ENCODE measurements at regions not wholly inside any gene's neighbourhood (a gene's known extent, or its start where the extent isn't known, plus 50 kb on each side); places are given as distances from the start of the nearest gene placed in this dataset.
"Not testable (repeated sequence)": the region's sequence is repeated elsewhere in the genome, so short reads cannot be mapped to it uniquely, and the experiment has no call there.

DNA sequence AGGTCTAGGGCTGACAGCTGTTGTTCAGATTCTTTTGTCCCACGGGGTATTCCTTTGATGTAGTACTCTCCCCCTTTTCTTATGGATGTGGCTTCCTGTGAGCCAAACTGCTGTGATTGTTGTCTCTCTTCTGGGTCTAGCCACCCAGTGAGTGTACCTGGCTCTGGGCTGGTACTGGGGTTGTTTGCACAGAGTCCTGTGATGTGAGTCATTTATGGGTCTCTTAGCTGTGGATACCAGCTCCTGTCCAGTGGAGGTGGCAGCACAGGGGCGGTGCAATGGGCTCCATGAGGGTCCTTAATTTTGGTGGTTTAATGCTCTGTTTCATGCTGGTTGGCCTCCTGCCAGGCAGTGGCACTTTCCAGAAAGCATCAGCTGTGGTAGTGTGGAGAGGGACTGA, 161.3 kb downstream of the CAVIN4 start:
- H3F3A ChIP-seq (ENCODE audit: insufficient read depth), result no peaks in the 10 kb centered on the region
- no peak overlapping the region for H3K4me3 ChIP-seq (ENCODE audit: insufficient read depth, low read length, poor library complexity, severe bottlenecking)
- H3K79me2 ChIP-seq (ENCODE audit: insufficient read depth, low read length), result no peaks in the 10 kb centered on the region
- no peaks in the 10 kb centered on the region for H3K36me3 ChIP-seq (ENCODE audit: low read length)
- H3K9me2 ChIP-seq (replicated peaks; ENCODE audit: insufficient read depth, low read length), result no peaks in the 10 kb centered on the region
- TF ChIP-seq EZH2phosphoT487 (conservative IDR thresholded peaks at IDR 0.05; ENCODE audit: low read length), result no peak
- TF ChIP-seq, protein P1, sequence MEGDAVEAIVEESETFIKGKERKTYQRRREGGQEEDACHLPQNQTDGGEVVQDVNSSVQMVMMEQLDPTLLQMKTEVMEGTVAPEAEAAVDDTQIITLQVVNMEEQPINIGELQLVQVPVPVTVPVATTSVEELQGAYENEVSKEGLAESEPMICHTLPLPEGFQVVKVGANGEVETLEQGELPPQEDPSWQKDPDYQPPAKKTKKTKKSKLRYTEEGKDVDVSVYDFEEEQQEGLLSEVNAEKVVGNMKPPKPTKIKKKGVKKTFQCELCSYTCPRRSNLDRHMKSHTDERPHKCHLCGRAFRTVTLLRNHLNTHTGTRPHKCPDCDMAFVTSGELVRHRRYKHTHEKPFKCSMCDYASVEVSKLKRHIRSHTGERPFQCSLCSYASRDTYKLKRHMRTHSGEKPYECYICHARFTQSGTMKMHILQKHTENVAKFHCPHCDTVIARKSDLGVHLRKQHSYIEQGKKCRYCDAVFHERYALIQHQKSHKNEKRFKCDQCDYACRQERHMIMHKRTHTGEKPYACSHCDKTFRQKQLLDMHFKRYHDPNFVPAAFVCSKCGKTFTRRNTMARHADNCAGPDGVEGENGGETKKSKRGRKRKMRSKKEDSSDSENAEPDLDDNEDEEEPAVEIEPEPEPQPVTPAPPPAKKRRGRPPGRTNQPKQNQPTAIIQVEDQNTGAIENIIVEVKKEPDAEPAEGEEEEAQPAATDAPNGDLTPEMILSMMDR (IDR thresholded peaks at IDR 0.05; ENCODE audit: insufficient read depth, low read length, poor library complexity, severe bottlenecking), result no peak
- no peak overlapping the region for H3K4me2 ChIP-seq (ENCODE audit: low read depth, low read length, poor library complexity, severe bottlenecking)
- H4K20me1 ChIP-seq (ENCODE audit: low read depth, low read length), result no peaks in the 10 kb centered on the region
- no peak overlapping the region for H3K9ac ChIP-seq (ENCODE audit: low read length)
- no peak overlapping the region for H2AFZ ChIP-seq (ENCODE audit: low read depth, low read length, severe bottlenecking)
- no peaks in the 10 kb centered on the region for H3K27me3 ChIP-seq (ENCODE audit: low read length)
- H3K27ac ChIP-seq (ENCODE audit: low read depth, low read length), result no peak overlapping the region
- no peaks in the 10 kb centered on the region for H3K9me3 ChIP-seq (ENCODE audit: insufficient read depth, low read length)

DNA sequence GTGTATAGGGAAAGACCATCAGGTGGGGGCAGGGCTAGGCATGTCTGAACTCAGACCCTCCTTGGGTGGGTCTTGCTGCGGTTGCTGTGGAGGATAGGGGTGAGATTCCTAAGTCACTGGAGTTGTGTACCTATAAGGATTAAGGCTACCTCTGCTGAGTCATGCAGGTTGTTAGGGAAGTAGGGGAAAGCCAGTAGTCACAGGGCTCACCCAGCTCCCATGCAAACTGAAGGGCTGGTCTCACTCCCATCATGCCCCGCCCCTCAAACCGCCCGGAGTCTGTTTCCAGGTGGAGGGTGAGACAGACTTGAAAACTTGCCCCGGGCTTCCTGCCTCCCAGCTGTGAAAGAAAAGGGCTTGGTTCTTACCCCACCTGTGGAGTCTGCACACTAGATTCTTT, 161.8 kb downstream of the CAVIN4 start:
- H3K9me3 ChIP-seq (ENCODE audit: insufficient read depth, low read length), result no peaks in the 10 kb centered on the region
- no peaks in the 10 kb centered on the region for H3K27me3 ChIP-seq (ENCODE audit: low read length)
- TF ChIP-seq, protein P1 (IDR thresholded peaks at IDR 0.05; ENCODE audit: insufficient read depth, low read length, poor library complexity, severe bottlenecking), result no peak
- no peak for TF ChIP-seq EZH2phosphoT487 (conservative IDR thresholded peaks at IDR 0.05; ENCODE audit: low read length)
- no peak overlapping the region for H2AFZ ChIP-seq (ENCODE audit: low read depth, low read length, severe bottlenecking)
- H3K27ac ChIP-seq (ENCODE audit: low read depth, low read length), result no peak overlapping the region
- H3K9ac ChIP-seq (ENCODE audit: low read length), result no peak overlapping the region
- H3K36me3 ChIP-seq (ENCODE audit: low read length), result no peaks in the 10 kb centered on the region
- no peaks in the 10 kb centered on the region for H3K9me2 ChIP-seq (replicated peaks; ENCODE audit: insufficient read depth, low read length)
- no peaks in the 10 kb centered on the region for H3K79me2 ChIP-seq (ENCODE audit: insufficient read depth, low read length)
- H4K20me1 ChIP-seq (ENCODE audit: low read depth, low read length), result no peaks in the 10 kb centered on the region
- no peak overlapping the region for H3K4me2 ChIP-seq (ENCODE audit: low read depth, low read length, poor library complexity, severe bottlenecking)
- no peak overlapping the region for H3K4me3 ChIP-seq (ENCODE audit: insufficient read depth, low read length, poor library complexity, severe bottlenecking)
- no peaks in the 10 kb centered on the region for H3F3A ChIP-seq (ENCODE audit: insufficient read depth)

DNA sequence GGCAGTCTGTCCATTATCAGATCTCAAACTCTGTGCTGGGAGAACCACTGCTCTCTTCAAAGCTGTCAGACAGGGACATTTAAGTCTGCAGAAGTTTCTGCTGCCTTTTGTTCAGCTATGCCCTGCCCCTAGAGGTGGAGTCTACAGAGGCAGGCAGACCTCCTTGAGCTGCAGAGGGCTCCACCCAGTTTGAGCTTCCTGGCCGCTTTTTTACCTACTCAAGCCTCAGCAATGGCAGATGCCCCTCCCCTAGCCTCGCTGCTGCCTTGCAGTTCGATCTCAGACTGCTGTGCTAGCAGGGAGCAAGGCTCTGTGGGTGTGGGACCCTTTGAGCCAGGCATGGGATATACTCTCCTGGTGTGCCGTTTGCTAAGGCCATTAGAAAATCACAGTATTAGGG, 171.1 kb downstream of the CAVIN4 start:
- H3K36me3 ChIP-seq (ENCODE audit: low read length); H3K27me3 ChIP-seq (ENCODE audit: low read length); H3K4me3 ChIP-seq (ENCODE audit: insufficient read depth, low read length, poor library complexity, severe bottlenecking); H4K20me1 ChIP-seq (ENCODE audit: low read depth, low read length); H2AFZ ChIP-seq (ENCODE audit: low read depth, low read length, severe bottlenecking); H3F3A ChIP-seq (ENCODE audit: insufficient read depth); H3K9me2 ChIP-seq (replicated peaks; ENCODE audit: insufficient read depth, low read length); H3K9ac ChIP-seq (ENCODE audit: low read length); H3K79me2 ChIP-seq (ENCODE audit: insufficient read depth, low read length); H3K9me3 ChIP-seq (ENCODE audit: insufficient read depth, low read length); H3K27ac ChIP-seq (ENCODE audit: low read depth, low read length); H3K4me2 ChIP-seq (ENCODE audit: low read depth, low read length, poor library complexity, severe bottlenecking): not testable (repeated sequence)

DNA sequence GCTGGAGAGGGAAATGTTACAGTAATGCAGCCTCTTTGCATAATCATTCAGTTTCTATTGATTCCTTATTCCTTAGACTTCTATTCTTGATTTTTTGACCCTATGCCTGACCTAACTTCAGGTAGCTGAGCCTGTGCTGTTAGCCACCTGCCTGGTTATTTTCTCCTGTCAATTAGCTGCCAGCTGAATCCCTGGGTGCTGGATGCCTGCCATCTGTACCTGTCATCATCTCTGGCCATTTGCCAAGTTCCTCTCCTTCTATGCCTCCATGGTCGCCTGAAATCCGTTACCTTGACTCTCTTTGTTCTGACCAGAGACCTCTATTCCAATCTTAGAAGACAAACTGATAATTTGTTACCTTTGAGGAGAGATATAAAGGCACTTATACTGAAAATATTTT, 178.3 kb downstream of the CAVIN4 start:
- H3K9me2 ChIP-seq (replicated peaks; ENCODE audit: insufficient read depth, low read length), result no peaks in the 10 kb centered on the region
- H4K20me1 ChIP-seq (ENCODE audit: low read depth, low read length), result no peaks in the 10 kb centered on the region
- H2AFZ ChIP-seq (ENCODE audit: low read depth, low read length, severe bottlenecking), result no peak overlapping the region
- no peaks in the 10 kb centered on the region for H3K27me3 ChIP-seq (ENCODE audit: low read length)
- H3K36me3 ChIP-seq (ENCODE audit: low read length), result no peaks in the 10 kb centered on the region
- no peaks in the 10 kb centered on the region for H3F3A ChIP-seq (ENCODE audit: insufficient read depth)
- no peak overlapping the region for H3K9ac ChIP-seq (ENCODE audit: low read length)
- TF ChIP-seq EZH2phosphoT487 (conservative IDR thresholded peaks at IDR 0.05; ENCODE audit: low read length), result no peak
- TF ChIP-seq, protein P1 (IDR thresholded peaks at IDR 0.05; ENCODE audit: insufficient read depth, low read length, poor library complexity, severe bottlenecking), result no peak
- H3K4me3 ChIP-seq (ENCODE audit: insufficient read depth, low read length, poor library complexity, severe bottlenecking), result no peak overlapping the region
- H3K79me2 ChIP-seq (ENCODE audit: insufficient read depth, low read length), result no peaks in the 10 kb centered on the region
- H3K4me2 ChIP-seq (ENCODE audit: low read depth, low read length, poor library complexity, severe bottlenecking), result no peak overlapping the region
- H3K27ac ChIP-seq (ENCODE audit: low read depth, low read length), result no peak overlapping the region
- no peaks in the 10 kb centered on the region for H3K9me3 ChIP-seq (ENCODE audit: insufficient read depth, low read length)

Data from SU-DHL-6 (cell line).